HEK293 (cell line): ENCODE measurements at regions not wholly inside any gene's neighbourhood (a gene's known extent, or its start where the extent isn't known, plus 50 kb on each side); places are given as distances from the start of the nearest gene placed in this dataset.

ENCODE experiments used
- IKZF3 ChIP-seq: fragments of 450-650 bp; IDR thresholded peaks from 2 replicates; pipeline ENCODE4 v1.5.0; 2018; ENCODE audit warnings: missing biosample characterization, mild to moderate bottlenecking, missing genetic modification characterization, moderate library complexity
- MZF1 ChIP-seq: fragments of 450-650 bp; formaldehyde crosslinking; IDR thresholded peaks from 2 replicates; pipeline ENCODE4 v1.5.1; 2017; ENCODE audit warnings: missing biosample characterization, missing genetic modification characterization, borderline replicate concordance
- SP7 ChIP-seq: fragments of 450-650 bp; formaldehyde crosslinking; IDR thresholded peaks from 2 replicates; pipeline ENCODE4 v1.5.1; 2016; ENCODE audit warnings: missing biosample characterization, missing genetic modification characterization
- TCF7L2 ChIP-seq: IDR thresholded peaks from 2 replicates; pipeline ENCODE4 v1.6.1; 2011; ENCODE audit warnings: low read depth, mild to moderate bottlenecking, inconsistent platforms, low read length, moderate library complexity, borderline replicate concordance
- ZNF302 ChIP-seq: fragments of 450-650 bp; formaldehyde crosslinking; IDR thresholded peaks from 2 replicates; pipeline ENCODE4 v1.5.1; 2016; ENCODE audit warnings: missing biosample characterization, missing genetic modification characterization, low read depth
- ZNF433 ChIP-seq: fragments of 450-650 bp; formaldehyde crosslinking; IDR thresholded peaks from 2 replicates; pipeline ENCODE4 v1.5.1; 2016; ENCODE audit warnings: missing biosample characterization, missing genetic modification characterization, low read depth
- ZNF561 ChIP-seq: fragments of 450-650 bp; IDR thresholded peaks from 2 replicates; pipeline ENCODE4 v1.5.1; 2018; ENCODE audit warnings: missing biosample characterization, missing genetic modification characterization, borderline replicate concordance
- ZNF830 ChIP-seq: fragments of 450-650 bp; IDR thresholded peaks from 2 replicates; pipeline ENCODE4 v1.5.0; 2018; ENCODE audit warnings: missing biosample characterization, missing genetic modification characterization, low read depth, mild to moderate bottlenecking, moderate library complexity
- TF ChIP-seq, protein P1 (sequence below): fragments of 450-650 bp; formaldehyde crosslinking; IDR thresholded peaks from 2 replicates; pipeline ENCODE4 v1.5.1; 2016; ENCODE audit warnings: missing biosample characterization, missing genetic modification characterization
- TF ChIP-seq, protein P2 (sequence below): sonication (generic); formaldehyde crosslinking; IDR thresholded peaks from 2 replicates; pipeline ENCODE4 v1.8.1; 2022; ENCODE audit warnings: mild to moderate bottlenecking, moderate library complexity, missing genetic modification reagents
- TF ChIP-seq, protein P3 (sequence below): fragments of 450-650 bp; formaldehyde crosslinking; IDR thresholded peaks from 2 replicates; pipeline ENCODE4 v1.5.1; 2016; ENCODE audit warnings: missing biosample characterization, missing genetic modification characterization

DNA sequence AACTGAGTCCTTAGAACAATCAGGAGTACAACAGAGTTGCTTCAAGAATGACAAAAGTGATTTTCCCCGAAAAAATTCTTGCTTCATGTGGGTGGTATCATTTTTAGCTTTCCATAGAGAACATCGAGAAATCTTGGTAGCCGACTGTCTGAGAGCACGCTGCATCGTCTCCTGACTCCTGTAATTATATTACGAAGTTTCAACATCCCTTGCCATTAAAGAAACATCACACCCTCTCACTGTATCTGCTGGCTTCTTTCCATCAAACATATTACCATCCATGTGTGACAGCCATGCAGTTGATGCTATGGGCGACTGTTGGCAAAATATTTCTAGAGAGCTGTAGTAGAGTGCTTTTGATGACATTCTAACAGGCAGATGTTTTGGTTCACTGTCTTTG is 311.2 kb downstream of the CMPK2 start:
- no peak for TF ChIP-seq MZF1 (tag by site-specific recombination)
- TF ChIP-seq ZNF561: no peak
- TF ChIP-seq, protein P1, sequence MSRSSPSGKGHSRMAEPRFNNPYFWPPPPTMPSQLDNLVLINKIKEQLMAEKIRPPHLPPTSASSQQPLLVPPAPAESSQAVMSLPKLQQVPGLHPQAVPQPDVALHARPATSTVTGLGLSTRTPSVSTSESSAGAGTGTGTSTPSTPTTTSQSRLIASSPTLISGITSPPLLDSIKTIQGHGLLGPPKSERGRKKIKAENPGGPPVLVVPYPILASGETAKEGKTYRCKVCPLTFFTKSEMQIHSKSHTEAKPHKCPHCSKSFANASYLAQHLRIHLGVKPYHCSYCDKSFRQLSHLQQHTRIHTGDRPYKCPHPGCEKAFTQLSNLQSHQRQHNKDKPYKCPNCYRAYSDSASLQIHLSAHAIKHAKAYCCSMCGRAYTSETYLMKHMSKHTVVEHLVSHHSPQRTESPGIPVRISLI (tag by site-specific recombination): no peak
- TF ChIP-seq, protein P2, sequence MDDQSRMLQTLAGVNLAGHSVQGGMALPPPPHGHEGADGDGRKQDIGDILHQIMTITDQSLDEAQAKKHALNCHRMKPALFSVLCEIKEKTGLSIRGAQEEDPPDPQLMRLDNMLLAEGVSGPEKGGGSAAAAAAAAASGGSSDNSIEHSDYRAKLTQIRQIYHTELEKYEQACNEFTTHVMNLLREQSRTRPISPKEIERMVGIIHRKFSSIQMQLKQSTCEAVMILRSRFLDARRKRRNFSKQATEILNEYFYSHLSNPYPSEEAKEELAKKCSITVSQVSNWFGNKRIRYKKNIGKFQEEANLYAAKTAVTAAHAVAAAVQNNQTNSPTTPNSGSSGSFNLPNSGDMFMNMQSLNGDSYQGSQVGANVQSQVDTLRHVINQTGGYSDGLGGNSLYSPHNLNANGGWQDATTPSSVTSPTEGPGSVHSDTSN (CRISPR knock-in tag): no peak
- TF ChIP-seq, protein P3, sequence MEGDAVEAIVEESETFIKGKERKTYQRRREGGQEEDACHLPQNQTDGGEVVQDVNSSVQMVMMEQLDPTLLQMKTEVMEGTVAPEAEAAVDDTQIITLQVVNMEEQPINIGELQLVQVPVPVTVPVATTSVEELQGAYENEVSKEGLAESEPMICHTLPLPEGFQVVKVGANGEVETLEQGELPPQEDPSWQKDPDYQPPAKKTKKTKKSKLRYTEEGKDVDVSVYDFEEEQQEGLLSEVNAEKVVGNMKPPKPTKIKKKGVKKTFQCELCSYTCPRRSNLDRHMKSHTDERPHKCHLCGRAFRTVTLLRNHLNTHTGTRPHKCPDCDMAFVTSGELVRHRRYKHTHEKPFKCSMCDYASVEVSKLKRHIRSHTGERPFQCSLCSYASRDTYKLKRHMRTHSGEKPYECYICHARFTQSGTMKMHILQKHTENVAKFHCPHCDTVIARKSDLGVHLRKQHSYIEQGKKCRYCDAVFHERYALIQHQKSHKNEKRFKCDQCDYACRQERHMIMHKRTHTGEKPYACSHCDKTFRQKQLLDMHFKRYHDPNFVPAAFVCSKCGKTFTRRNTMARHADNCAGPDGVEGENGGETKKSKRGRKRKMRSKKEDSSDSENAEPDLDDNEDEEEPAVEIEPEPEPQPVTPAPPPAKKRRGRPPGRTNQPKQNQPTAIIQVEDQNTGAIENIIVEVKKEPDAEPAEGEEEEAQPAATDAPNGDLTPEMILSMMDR: no peak
- no peak for TF ChIP-seq TCF7L2
- no peak for TF ChIP-seq ZNF433 (tag by site-specific recombination)
- no peak for TF ChIP-seq ZNF830 (tag by site-specific recombination)
- TF ChIP-seq IKZF3: no peak
- TF ChIP-seq SP7 (tag by site-specific recombination): no peak
- TF ChIP-seq ZNF302 (tag by site-specific recombination): no peak
